GM10266 (cell line): ENCODE measurements at regions not wholly inside any gene's neighbourhood (a gene's known extent, or its start where the extent isn't known, plus 50 kb on each side); places are given as distances from the start of the nearest gene placed in this dataset.

Experiments
- DNase-seq: peaks from one replicate; pipeline ENCODE4 v3.0.0; 2012; ENCODE audit errors: extremely low spot score
- TF ChIP-seq, protein P1 (sequence below): IDR thresholded peaks from 2 replicates; pipeline ENCODE4 v1.5.1; 2012; ENCODE audit warnings: mild to moderate bottlenecking, low read depth; ENCODE audit not compliant: control insufficient read depth, insufficient read depth; ENCODE audit errors: missing control alignments

DNA sequence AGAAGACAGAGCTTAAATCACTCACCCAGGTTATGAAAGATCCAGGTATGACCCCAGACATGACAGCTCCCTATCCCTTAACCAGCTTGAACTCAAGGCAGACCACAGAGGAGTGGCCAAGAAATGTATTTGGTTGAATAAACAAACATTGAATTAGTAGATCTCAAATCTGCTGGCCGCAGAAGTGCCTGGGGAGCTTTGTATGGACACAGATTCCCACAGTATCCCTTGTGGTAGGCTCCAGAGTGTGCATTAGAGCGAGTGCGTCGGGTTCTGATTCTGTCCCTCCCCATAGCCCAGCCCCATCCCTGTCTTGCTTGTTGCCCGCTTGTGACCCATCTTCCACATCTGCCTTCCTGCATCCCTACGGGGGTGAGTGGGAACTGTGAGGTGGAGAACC, 118.8 kb upstream of the FOXF1 start:
- TF ChIP-seq, protein P1, sequence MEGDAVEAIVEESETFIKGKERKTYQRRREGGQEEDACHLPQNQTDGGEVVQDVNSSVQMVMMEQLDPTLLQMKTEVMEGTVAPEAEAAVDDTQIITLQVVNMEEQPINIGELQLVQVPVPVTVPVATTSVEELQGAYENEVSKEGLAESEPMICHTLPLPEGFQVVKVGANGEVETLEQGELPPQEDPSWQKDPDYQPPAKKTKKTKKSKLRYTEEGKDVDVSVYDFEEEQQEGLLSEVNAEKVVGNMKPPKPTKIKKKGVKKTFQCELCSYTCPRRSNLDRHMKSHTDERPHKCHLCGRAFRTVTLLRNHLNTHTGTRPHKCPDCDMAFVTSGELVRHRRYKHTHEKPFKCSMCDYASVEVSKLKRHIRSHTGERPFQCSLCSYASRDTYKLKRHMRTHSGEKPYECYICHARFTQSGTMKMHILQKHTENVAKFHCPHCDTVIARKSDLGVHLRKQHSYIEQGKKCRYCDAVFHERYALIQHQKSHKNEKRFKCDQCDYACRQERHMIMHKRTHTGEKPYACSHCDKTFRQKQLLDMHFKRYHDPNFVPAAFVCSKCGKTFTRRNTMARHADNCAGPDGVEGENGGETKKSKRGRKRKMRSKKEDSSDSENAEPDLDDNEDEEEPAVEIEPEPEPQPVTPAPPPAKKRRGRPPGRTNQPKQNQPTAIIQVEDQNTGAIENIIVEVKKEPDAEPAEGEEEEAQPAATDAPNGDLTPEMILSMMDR, result no peak

DNA sequence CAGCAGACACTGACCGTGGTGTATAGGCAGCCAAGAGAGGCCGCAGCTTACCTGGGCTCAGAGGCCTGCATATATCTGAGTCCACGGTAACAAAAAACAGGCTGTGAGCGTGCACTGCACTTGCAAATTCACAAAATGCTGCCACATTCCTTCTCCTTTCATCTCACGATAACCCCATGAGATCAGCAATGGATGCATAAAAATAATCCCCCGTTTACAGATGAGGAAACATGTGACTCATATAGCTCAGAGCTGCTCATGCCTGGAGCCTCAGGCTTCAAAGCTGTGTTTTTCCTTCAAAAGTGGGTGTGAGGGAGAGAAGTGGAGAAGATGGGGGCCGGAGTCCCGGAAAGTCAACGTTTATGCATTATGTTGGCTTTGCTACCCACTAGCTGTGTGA, 118.3 kb upstream of the FOXF1 start:
- TF ChIP-seq, protein P1, result no peak
- DNase-seq, result no peak

More for the DNA sequence above, 118.8 kb upstream of the FOXF1 start:
- DNase-seq, result no peak

DNA sequence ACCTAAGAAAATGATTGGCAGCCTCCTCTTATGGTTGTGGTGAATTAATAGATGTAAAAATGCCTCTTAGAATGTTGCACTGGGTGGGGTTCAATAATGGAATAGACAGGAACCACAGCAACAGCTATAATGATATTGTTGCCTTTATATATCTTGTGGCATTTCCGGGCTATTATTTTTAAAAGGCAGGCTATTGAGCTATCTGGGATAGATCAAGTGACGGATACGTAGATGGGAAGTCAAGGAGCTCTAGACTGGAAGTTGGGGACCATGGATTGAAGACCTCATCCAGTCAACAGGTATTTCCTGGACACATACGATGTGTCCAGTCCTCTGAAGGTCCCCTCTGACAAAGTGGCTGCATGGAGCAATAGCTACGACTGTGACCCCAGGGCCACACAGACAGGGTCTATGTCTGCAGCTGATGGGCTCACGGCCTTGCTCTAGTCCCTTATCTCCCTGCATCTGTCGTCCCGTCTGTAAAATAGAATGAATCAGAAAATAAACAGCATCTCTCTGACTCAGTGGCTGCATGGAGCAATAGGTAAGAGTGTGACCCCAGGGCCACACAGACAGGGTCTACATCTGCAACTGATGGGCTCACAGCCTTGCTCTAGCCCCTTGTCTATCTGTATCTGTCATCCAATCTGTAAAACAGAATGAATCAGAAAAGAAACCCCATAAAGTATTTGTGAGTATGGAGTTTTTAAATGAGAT, 117.7 kb upstream of the FOXF1 start:
- TF ChIP-seq, protein P1, result no peak
- DNase-seq, result no peak

DNA sequence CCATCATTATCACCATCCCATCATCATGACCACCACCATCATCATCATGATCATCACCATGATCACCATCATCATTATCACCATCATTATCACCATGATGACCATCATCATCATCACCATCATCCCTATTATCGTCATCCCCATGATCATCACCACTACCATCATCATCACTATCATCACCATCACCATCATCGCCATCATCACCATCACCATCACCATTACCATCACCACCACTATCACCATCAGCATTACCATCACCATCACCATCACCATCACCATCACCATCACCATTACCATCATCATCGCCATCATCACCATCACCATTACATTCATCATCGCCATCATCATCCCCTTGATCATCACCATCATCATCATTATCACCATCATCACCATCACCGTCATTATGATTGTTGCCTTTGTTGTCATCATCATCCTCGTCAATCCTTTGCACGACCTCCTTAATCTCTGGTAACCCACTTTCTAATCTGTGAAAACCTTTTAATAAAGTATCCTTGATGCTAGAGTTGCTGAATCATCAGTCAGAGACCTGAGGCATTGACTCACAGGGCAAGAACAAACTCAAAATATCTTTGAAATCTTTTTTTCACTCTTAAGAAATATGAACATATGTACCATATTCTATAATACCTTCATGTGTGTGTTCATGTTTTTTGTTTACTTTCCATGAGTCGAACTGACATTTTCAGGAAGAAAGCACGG, 116.3 kb upstream of the FOXF1 start:
- DNase-seq, result no peak
- TF ChIP-seq, protein P1, result no peak

DNA sequence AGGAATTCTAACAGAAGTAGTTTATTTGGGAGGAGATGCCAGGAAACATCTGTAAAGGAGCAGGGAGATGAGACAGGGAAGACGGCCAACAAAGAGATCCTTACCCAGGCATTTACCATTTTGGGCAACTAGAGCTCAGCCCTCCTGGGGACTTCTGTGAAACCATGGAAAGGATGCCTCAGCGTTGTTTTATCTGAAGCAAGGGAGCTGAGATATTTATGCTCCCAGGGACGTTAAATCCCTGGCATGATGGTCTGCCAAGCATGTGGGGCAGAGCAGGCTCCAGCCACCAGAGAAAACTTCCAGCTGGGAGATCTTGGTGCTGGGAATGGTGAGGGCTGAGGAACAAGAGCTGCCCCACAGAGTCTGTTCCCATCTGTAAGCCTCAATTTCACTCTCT, 114.8 kb upstream of the FOXF1 start:
- DNase-seq, result no peak
- TF ChIP-seq, protein P1, result no peak

DNA sequence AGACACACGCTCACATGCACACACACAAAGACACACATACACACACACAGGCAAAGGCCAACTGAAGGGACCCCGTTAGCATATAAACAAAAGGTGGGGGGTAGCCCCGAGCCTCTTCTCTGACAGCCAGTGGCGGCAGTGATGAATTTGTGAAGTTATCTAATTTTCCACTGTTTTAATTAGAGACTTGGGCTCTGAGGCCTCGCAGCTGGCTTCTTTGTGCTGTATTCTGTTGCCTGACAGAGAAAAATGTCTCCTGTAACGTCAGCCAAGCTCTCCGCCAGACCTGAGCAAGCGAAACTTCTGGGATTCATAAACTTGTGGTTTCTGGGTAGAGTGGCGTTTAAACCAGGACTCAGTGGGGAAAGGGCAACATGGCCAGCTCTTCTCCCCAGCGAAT, 113.9 kb upstream of the FOXF1 start:
- TF ChIP-seq, protein P1, result no peak
- DNase-seq, result no peak

DNA sequence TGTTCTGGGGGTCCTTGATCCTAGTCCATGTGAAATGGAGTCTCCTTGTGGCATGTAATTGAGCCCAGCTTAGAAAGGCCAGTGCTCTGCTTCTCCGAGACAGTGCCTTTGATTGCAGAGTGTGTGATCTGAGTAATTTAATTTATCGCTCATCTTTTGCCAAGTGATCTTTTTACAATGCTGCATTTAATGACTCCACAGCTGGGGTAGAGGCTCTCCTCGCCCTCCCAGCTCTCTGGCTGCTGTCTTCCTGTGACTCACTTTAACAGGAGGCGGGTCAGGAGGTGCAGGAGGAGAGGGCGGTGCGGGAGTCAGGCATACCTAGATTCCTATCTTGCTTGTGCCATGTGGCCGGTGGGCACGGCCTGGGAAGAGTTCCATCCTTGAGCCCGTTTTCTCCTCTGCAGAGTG, 113.4 kb upstream of the FOXF1 start:
- TF ChIP-seq, protein P1, result no peak
- DNase-seq, result no peak
